GM18526 (cell line): ENCODE measurements at regions not wholly inside any gene's neighbourhood (a gene's known extent, or its start where the extent isn't known, plus 50 kb on each side); places are given as distances from the start of the nearest gene placed in this dataset.

ENCODE experiments used
- POLR2A ChIP-seq: IDR thresholded peaks from 3 replicates; pipeline ENCODE4 v1.6.1; 2011; ENCODE audit not compliant: insufficient read length; ENCODE audit errors: extremely low read depth

- no peak for TF ChIP-seq POLR2A
Measured at GRCh38 chrX:4963432-4963831, 1250.0 kb upstream of the PRKX start.

- no peak for TF ChIP-seq POLR2A
Measured at GRCh38 chrX:4944767-4945166, 1231.3 kb upstream of the PRKX start.

DNA sequence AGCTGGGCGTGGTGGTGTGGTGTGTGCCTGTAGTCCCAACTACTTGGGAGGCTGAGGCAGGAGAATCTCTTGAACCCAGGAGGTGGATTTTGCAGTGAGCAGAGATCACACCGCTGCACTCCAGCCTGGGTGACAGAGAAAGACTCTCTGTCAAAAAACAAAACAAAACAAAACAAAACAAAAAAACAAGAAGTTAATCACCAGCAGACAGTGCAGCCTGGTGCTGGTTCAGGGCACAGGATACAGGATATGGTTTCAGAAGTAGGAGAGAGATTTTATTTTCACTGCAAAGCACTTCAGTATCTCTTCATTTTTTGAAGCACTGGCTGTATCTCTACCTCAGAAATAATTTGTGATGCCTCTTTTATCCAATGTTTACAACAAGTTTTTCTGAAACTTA lies 1222.9 kb upstream of the PRKX start:
- TF ChIP-seq POLR2A = no peak

GRCh38 chrX:4935846-4936245 lies 1222.4 kb upstream of the PRKX start:
- no peak for TF ChIP-seq POLR2A

DNA sequence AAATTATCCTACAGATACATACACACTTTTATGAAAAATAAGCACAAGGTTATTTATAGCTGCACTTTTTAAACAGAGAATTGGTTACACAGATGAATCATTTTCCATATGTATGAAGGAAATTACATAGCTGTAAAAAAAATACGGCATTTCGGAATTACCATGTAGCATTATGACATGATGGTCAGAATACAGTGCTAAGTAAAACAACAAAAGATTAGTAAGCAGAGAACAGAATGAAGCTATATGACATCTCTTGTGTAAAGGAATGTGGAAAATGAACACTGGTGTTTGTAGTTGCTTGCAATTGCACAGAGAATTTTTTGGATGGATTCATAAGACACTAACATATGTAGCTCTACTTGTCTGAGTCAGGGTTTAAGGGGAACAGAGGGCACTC lies 1222.0 kb upstream of the PRKX start:
- no peak for TF ChIP-seq POLR2A

DNA sequence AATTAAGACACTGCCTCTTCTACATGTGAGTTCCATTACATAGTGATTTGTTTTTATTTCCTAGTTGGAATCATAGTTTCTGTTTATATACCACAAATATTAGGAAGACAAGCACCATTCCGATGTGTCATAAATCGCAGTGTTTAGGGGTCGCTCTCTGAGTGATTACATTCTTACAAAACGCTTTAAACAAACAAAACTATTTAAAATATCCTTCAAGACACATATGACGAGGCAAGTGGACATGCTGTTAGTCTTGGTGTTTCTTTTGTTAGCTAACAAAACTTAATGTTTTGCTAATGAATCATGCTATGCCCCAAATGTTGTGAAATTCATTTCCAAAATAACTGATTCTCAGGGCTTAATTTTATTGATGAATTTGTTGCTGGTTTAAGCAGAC lies 1219.3 kb upstream of the PRKX start:
- TF ChIP-seq POLR2A = no peak

DNA sequence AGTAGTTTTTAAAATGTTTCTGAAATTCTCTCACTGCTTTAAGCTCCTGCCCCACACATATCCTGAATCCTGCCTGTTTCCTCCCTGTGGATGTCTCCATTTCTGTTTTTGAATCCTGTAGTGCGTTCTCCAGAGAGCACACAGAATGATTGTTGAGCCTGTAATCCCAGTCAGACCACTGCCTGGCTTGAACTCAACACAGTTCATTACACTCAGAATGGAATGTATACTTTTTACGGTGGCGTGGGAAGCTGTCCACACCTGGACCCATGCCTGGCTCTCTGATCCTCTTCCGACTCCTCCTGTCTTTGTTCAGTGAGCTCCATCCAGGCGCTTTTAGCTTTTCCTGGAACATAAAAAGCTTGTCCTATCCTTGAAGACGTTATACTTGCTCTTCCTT lies 1217.0 kb upstream of the PRKX start:
- no peak for TF ChIP-seq POLR2A

DNA sequence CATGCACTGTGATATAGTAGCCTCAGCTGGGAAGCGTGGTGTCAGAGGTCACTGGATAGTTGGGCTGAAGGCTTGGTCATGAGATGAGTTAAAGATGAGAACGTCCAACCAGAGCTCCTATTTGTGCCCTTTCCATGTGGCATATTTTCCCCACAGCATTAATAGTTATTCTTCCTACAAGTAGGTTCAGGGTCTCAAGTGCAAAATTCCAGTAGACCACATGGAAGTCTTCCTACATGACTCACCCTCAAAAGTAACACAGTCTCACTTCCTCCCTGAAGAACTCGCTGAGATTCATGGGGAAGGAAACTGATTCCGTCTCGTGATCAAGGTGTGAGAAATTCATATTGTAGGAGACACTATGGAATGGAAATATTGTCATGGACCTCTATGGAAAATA lies 1212.5 kb upstream of the PRKX start:
- no peak for TF ChIP-seq POLR2A

- no peak for TF ChIP-seq POLR2A
Measured at GRCh38 chrX:4909348-4909747, 1195.9 kb upstream of the PRKX start.

DNA sequence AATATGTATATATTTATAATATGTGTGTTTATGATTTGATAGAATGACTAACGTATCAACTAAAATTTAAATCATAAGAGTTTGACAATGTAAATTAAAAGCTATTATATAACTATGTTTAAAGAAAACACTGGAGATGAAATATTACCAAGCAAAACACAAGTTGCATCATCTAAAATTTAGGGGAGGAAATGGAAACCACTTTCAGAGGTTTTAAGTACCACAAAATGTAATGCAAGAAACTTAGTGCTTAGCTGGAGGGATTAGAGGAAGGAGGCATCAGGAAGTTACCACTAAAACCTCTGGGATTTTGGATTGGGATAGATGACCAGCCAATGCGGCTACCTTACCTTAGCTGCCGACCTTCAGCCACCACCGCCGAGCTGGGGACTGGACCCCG lies 1192.1 kb upstream of the PRKX start:
- no peak for TF ChIP-seq POLR2A

- no peak for TF ChIP-seq POLR2A
Measured at GRCh38 chrX:4881277-4881676, 1167.8 kb upstream of the PRKX start.

GRCh38 chrX:4878640-4879039 lies 1165.2 kb upstream of the PRKX start:
- no peak for TF ChIP-seq POLR2A

GRCh38 chrX:4876268-4876667 lies 1162.8 kb upstream of the PRKX start:
- no peak for TF ChIP-seq POLR2A

GRCh38 chrX:4851534-4851933 lies 1138.1 kb upstream of the PRKX start:
- TF ChIP-seq POLR2A = no peak

DNA sequence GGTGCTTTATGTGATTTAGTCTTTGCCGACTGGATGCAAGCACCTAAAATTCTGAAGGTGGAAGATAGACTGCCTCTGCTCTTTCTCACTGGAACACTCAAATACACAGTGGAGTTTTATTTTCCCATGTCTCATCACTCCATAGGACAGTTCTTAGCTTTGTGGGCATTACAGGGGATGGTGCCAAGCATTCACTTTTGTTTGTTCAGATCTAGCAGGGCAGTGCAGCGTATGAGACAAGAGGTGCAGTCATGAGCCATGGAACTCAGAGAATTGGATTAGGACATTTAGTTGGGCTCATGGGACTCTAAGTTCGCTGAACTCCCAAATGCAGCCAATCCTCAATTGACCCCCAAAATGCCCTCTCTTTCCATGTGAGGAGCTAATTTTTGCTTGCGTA lies 1136.9 kb upstream of the PRKX start:
- TF ChIP-seq POLR2A = no peak

DNA sequence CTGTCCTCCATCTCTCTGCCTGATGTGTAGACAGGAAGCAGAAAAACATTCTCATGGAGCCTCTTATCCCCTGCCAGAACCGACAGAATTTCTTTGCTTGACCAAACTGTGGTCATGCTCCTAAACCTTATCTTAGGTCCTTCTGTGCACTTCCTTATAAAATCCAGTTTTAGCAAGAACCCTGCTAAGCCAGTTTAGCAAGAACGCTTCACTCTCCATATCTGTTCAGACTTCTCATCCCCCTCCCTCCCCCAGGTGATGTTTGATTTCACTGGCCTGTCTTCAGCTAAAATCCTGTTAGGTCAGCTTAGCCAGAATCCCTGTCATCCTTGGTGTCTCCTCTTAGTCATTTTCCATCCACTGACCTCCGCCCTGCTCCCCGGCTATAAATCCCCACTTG lies 1130.9 kb upstream of the PRKX start:
- TF ChIP-seq POLR2A = no peak

- TF ChIP-seq POLR2A = no peak
Measured at GRCh38 chrX:4841216-4841745, 1127.8 kb upstream of the PRKX start.

- TF ChIP-seq POLR2A = no peak
Measured at GRCh38 chrX:4831574-4831973, 1118.1 kb upstream of the PRKX start.
